ENCODE measurements at regions not wholly inside any gene's neighbourhood (a gene's known extent, or its start where the extent isn't known, plus 50 kb on each side); places are given as distances from the start of the nearest gene placed in this dataset.

DNA sequence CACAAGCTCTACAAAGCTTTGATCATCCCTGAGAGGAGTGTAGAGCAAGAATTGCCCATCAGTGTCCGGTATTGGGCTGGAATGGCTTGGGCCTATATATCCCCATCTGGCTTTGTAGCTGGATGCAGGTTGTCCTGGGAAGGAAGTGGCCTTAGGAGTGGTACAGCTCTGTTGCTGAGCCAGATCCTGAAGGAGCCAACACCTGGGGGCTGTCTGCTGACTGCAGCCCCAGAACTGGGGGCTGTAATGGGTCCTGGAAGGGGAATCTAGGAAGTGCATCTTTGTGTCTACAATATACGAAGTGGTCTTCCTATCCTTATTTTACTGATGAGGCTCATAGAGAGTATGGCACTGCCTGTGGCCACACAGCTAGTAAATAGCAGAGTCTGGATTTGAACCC lies 145.9 kb downstream of the CDC5L start:
- no peak for DNase-seq

DNA sequence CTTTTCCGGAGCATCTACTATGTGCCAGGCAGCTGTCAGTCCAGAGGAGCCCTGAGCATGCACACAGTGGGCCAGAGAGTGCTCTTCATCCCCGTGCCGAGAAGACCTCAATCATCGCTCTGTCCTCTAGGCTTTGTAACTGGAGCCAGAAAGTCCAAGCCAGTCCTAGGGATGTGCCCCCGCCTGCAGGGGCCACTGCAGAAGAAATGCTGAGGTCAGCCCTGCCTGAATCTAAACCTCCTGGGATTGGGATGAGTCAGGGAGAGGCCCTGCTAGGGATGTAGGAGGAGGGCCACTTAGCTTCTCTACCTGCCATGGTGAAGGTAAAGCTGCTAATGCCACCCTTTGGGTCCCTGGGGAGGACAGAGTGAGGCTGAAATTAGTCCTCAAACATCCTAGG lies 146.8 kb downstream of the CDC5L start:
- DNase-seq, result no peak

- no peak for DNase-seq
These were observed 147.9 kb downstream of the CDC5L start for GRCh38 chr6:44535446-44535845.

DNA sequence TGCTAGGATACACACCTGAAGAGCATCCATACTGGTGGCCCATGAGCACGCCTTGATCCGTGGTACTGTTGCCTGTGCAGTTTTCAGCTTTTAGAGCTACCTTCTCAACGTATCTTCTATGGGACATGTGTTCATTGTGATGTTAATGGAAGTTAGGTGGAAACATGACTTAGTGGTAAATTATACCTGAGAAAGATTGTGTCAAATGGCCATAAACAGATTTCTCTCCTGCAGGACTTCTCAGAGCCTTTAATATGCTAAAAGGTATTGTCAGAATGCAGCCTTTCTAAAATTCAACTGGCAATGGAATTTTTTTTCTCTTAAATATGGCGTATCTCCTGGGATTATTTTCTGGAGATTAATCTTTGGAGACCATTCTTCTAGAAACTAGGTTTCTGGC lies 148.5 kb downstream of the CDC5L start:
- no peak for DNase-seq

GRCh38 chr6:44537306-44538049 lies 150.0 kb downstream of the CDC5L start:
- DNase-seq, result no peak

GRCh38 chr6:44538131-44538806 lies 150.8 kb downstream of the CDC5L start:
- DNase-seq, result no peak

- no peak for DNase-seq
These were observed 151.3 kb downstream of the CDC5L start for GRCh38 chr6:44538807-44539201.

DNA sequence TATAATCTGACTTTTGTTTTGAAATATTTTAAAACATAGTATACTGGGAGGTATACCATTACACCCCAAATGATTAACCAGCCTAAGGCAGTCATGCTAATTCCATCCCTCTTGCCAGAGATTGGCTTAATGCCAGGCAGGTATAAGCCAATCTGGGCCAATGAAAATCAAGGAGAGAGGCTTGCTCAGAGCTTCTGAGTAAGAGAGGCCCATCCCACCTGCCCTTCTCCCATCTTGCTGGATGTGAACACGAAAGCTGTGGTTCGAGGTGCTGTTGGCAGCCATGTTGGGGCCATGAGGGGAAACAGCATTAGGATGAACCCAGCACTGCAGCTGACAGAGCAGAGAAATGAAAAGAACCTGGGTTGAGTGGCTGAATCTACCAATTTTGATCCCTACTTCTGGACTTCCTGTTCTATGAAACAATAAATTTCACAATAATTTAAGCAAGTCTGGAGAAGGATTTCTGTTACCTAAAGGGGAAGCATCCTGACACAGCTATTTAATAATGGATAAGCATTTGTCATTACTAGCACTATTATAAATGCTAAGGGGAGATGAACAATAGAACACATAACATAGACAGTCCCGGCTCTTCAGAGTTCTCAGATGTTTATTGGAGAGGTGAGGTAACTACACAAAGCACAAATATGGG lies 152.3 kb downstream of the CDC5L start:
- no peak for DNase-seq

GRCh38 chr6:44540881-44541280 lies 153.4 kb downstream of the CDC5L start:
- no peak for DNase-seq

DNA sequence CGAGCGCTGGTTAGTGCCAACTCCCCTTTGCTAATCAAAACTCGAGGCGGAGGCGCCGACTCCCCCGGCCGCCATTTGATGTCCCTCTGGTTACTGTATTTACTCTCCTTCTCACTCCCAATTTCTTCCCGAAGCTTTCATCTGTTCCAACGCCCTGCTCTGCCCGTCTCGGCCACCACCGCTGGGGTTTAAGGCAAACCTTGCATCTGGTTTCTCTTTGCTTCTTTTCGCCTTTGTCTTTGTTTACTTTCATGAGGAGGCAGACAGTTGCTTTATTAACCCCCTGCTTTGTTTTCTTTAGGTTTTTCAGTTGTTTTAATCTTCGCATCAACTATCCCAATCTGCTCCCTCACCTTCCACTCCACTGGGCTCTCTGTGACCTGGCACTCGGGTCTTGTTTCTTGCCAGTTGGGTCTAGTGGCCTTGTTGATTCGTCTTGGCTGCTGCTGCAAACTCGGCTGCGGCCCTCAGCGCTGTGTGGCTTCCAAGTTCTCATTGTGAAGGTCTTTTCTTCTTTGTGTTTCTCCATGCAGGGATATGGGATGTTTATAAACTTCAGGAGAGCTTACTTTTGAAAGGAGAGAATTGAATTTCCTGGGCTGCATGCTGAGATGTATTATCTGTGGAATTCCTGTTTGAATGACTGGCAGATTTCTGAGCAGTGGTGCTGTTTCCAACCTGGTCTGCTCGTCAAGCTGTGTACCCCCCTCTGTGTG lies 155.1 kb downstream of the CDC5L start:
- no peak for DNase-seq

DNA sequence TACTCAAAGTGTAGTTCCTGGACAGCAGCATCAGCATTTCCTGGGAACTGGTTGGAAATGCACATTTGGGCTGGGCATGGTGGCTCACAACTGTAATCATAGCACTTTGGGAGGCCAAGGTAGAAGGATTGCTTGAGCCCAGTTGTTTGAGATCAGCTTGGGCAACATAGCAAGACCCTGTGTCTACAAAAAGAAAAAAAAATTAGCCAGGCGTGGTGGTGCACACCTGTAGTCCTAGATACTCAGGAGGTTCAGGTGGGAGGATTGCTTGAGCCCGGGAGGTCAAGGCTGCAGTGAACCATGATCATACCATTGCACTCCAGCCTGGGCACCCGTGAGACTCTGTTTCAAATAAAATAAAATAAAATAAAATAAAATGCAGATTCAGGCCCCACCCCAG lies 156.2 kb downstream of the CDC5L start:
- no peak for DNase-seq

DNA sequence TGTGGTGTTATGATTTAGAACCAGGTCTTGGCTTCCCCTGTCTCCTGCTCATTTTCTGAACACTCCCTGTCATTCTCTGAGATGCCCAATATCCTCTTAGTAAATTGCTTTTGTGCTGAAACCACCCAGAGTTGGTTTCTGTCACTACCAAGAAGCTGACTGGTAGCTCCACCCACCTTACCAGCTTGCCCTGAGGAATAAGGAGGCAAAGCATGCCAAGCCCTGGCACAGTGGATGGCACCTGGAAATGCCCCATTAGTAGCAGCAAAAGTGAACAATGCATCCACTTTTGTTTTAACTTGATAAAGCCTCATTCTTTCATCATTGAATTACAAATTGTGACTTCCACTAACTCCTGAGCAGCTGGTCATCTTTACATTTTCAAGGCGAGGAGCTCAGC lies 157.7 kb downstream of the CDC5L start:
- no peak for DNase-seq

- DNase-seq, result no peak
These were observed 160.8 kb downstream of the CDC5L start for GRCh38 chr6:44548319-44548718.

- DNase-seq, result no peak
These were observed 162.0 kb downstream of the CDC5L start for GRCh38 chr6:44549516-44549915.

GRCh38 chr6:44554194-44554593 lies 166.7 kb downstream of the CDC5L start:
- no peak for DNase-seq

GRCh38 chr6:44554861-44555260 lies 167.4 kb downstream of the CDC5L start:
- DNase-seq, result no peak

DNA sequence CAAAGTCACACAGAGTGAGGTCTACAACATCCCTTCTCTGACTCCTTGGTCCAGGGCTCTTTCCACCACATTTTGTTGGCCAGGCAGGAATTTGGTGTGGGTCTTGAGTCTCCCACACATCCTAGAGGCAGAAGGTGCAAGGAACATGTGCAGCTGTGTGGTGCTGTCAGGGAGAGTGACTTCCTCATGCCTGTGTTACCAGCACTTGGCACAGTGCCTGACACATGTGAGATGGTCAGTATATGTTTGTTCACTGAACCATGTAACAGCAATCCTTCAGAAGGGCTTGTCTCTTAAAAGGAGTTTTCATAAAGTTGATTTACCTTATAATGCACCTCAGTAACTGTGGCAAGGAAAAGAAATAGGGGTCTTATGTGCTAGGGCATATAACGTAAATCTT lies 168.5 kb downstream of the CDC5L start:
- DNase-seq, result no peak

GRCh38 chr6:44558024-44558831 lies 170.7 kb downstream of the CDC5L start:
- no peak for DNase-seq

DNA sequence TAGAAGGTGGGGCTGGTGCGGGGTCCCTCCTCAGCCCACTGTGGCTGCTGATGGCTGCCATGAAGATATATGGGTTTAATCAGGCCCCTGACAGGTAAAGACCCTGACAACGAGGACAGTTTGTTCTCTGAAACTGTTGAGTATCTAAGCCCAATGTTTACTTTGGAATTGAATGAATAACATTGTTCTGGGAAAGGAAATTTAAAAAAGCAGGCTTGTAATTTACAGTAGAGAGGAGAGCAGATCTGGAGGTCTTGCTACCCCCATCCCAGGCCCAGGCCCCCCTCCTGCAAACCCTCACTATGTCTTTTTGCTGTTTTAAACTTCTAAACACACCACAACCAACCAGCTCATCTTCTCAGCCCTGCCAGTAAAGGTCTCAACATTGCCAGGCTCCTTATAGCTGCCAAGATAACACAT lies 171.3 kb downstream of the CDC5L start:
- DNase-seq, result no peak

DNA sequence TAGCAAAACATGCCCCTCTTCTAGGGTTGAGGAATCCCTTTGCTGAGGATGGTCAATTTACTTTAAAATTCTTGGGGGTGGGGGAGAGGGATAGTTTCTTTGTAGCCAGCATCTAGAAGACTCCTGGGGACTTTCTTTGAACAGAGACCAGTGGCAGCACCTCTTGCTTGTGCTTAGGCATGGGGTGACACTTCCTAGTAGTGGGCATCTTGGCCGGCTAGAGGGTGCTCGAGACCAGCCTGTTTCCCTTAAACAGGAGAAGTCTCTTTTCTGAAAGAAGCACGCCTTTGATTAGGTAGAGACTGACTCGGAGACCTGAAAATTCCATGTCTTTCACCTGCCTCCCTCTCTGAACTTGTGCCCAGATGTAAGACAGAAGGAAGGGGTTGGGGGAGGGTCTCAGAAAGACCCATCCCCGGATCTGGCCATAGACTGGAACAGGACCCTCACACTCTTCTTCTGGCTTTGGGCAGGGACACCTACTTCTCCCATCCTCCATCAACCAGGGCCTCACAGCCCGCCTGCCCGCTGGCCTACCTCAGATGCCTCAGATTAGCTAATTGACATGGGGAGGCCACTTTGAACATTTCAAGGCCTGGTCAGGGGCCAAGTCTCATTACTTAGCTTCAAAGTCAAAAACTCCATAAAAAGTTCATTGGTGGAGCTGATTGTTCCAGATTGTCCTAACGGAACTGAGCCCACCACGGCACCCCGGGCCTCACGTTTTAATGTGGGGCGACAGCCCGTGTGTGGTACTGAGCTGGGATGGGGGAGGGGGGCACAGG lies 172.2 kb downstream of the CDC5L start:
- no peak for DNase-seq

- DNase-seq, result no peak
These were observed 173.1 kb downstream of the CDC5L start for GRCh38 chr6:44560458-44561059.
